ENCODE measurements at regions not wholly inside any gene's neighbourhood (a gene's known extent, or its start where the extent isn't known, plus 50 kb on each side); places are given as distances from the start of the nearest gene placed in this dataset.
"Not testable (repeated sequence)": the region's sequence is repeated elsewhere in the genome, so short reads cannot be mapped to it uniquely, and the experiment has no call there.

DNA sequence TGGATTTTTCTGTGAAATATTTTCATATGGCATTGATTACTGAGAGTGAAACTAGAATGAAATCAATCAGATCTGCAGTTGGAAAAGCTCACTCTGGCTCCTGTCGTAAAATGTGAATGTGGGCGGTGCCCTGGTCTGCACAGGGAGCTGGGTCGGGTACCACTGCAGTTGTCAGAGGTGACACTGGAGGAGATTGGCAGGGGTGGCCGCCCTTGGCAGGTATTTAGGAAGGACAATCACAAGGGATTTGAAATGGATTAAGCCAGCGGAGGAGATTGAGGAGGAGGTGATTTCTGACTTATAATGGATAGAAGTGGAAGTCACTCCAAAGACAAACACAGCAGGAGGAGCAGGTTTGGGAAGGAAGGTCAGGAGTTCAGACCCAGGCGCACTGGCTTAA, 109.0 kb upstream of the ZNF479 start:
- H3K9me3 ChIP-seq (ENCODE audit: control insufficient read depth, low read length); H3K27me3 ChIP-seq (ENCODE audit: control insufficient read depth in 1 of 2, insufficient read depth in 2 of 2, low read length in 1 of 2); H3K4me3 ChIP-seq (ENCODE audit: low read length in 2 of 2); DNase-seq; ATAC-seq (ENCODE audit: low FRiP score); H3K36me3 ChIP-seq (ENCODE audit: control insufficient read depth in 1 of 2, insufficient read depth in 2 of 2, low read length in 1 of 2); H3K27ac ChIP-seq (ENCODE audit: low read depth in 1 of 2, low read length in 2 of 2); intact Hi-C loops (cut with DNase I); H3K4me1 ChIP-seq (ENCODE audit: control insufficient read depth in 1 of 2, insufficient read depth in 2 of 2, low read length in 2 of 2): not testable (repeated sequence)
- 80 to 84% methylated on average over 6 of the region's 6 CpGs for WGBS, 2 donors

DNA sequence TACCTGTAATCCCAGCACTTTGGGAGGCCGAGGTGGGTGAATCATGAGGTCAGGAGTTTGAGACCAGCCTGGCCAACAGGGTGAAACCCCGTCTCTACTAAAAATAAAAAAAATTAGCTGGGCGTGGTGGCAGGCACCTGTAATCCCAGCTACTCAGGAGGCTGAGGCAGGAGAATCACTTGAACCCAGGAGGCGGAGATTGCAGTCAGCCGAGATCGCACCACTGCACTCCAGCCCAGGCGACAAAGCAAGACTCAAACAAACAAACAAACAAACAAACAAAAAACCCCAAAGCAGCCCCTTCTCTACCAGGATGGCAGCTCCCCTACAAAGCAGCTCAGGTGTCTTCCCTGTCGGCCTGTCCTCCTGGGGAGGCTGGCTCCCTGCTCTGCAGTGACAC, 111.3 kb upstream of the ZNF479 start:
- H3K4me1 ChIP-seq (ENCODE audit: control insufficient read depth in 1 of 2, insufficient read depth in 2 of 2, low read length in 2 of 2); DNase-seq; H3K36me3 ChIP-seq (ENCODE audit: control insufficient read depth in 1 of 2, insufficient read depth in 2 of 2, low read length in 1 of 2); intact Hi-C loops (cut with DNase I); H3K27ac ChIP-seq (ENCODE audit: low read depth in 1 of 2, low read length in 2 of 2); H3K27me3 ChIP-seq (ENCODE audit: control insufficient read depth in 1 of 2, insufficient read depth in 2 of 2, low read length in 1 of 2); ATAC-seq (ENCODE audit: low FRiP score); H3K4me3 ChIP-seq (ENCODE audit: low read length in 2 of 2); H3K9me3 ChIP-seq (ENCODE audit: control insufficient read depth, low read length): not testable (repeated sequence)
- WGBS, 2 donors: 83 to 85% methylated on average over 8 of the region's 8 CpGs

DNA sequence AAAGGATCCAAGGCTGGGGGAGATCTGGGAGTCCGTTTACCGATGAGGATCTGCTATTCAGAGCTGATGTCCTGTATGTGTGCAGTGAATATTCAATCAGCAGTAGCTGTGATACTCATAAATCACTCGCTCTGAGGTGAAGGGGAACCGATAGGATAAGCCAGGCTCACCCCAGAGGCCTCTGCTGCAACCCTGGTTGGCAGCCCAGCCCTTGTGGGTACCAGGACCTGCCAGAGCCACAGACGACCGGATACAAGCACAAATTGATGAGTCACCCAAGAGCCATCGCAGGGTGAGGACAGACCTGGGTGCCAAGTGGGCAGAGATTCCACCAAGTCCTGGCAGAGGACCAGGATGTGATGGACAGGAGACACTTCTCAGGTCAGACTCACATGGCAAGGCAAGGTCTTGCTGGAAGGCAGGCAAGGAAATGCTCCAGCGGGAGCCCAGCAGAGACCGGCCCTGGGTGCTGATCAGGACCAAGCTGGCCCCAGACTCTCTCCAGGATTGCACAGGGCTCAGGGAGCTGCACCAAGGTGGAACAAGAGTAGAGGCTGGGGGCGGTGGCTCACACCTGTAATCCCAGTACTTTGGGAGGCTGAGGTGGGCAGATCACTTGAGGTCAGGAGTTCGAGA, 112.2 kb upstream of the ZNF479 start:
- H3K4me3 ChIP-seq (ENCODE audit: low read length in 2 of 2); H3K9me3 ChIP-seq (ENCODE audit: control insufficient read depth, low read length); ATAC-seq (ENCODE audit: low FRiP score); DNase-seq; intact Hi-C loops (cut with DNase I); H3K27ac ChIP-seq (ENCODE audit: low read depth in 1 of 2, low read length in 2 of 2); H3K4me1 ChIP-seq (ENCODE audit: control insufficient read depth in 1 of 2, insufficient read depth in 2 of 2, low read length in 2 of 2); H3K27me3 ChIP-seq (ENCODE audit: control insufficient read depth in 1 of 2, insufficient read depth in 2 of 2, low read length in 1 of 2); H3K36me3 ChIP-seq (ENCODE audit: control insufficient read depth in 1 of 2, insufficient read depth in 2 of 2, low read length in 1 of 2): not testable (repeated sequence)
- WGBS, 2 donors: 78 to 79% methylated on average over 11 of the region's 11 CpGs

DNA sequence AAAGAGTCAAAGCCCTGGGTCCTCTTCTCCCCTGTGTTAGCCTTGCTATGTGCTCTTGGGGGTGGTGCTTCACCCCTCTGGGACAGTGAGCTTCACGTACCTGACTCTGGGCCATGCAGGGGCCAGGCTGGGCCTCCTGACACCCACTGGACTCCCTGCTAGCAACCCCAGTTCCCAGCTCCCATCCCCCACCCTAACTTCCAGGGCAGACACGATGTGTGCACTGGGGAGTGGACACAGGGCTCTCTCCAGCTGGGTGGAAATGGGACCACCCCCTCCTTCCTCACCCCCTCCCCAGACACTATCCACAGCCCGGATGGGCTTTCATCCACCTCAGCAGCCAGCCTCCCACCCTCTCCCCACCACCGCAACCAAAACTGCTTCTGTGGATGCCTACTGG, 113.0 kb upstream of the ZNF479 start:
- intact Hi-C loops (cut with DNase I): no loop called here
- ATAC-seq (ENCODE audit: low FRiP score): no peak
- H3K9me3 ChIP-seq (ENCODE audit: control insufficient read depth, low read length): peaks cover 10% of the 10 kb centered on the region
- 58 to 71% methylated on average over 4 of the region's 4 CpGs for WGBS, 2 donors
- no peak for DNase-seq
- no peaks in the 10 kb centered on the region for H3K27me3 ChIP-seq (ENCODE audit: control insufficient read depth in 1 of 2, insufficient read depth in 2 of 2, low read length in 1 of 2)
- no peak overlapping the region for H3K27ac ChIP-seq (ENCODE audit: low read depth in 1 of 2, low read length in 2 of 2)
- no peaks in the 10 kb centered on the region for H3K36me3 ChIP-seq (ENCODE audit: control insufficient read depth in 1 of 2, insufficient read depth in 2 of 2, low read length in 1 of 2)
- no peaks in the 10 kb centered on the region for H3K4me1 ChIP-seq (ENCODE audit: control insufficient read depth in 1 of 2, insufficient read depth in 2 of 2, low read length in 2 of 2)
- H3K4me3 ChIP-seq (ENCODE audit: low read length in 2 of 2): no peak overlapping the region

DNA sequence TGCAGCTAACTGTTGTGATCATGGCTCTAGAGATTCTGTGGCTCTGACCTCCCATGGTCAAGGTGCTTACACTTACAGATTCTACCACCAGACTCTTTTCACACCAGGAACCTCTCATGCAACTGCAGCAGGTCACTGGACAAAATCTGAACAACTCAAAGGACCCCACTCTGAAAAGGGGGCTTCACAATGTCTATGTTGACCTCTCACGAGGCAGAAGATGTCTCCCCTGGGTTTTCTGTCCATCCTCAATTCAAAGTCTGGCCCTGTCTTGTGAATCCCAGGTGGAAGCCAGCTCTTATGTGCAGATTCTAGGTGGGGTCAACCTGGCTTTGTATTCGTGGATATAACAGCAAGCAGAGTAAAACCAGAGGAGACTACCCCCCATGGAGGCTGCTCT, 118.6 kb upstream of the ZNF479 start:
- no peak for ATAC-seq (ENCODE audit: low FRiP score)
- Histone ChIP-seq H3K27ac (ENCODE audit: low read depth in 1 of 2, low read length in 2 of 2) (no peak overlapping the region), H3K4me1 (ENCODE audit: control insufficient read depth in 1 of 2, insufficient read depth in 2 of 2, low read length in 2 of 2) (no peaks in the 10 kb centered on the region), H3K9me3 (ENCODE audit: control insufficient read depth, low read length) (no peaks in the 10 kb centered on the region), H3K4me3 (ENCODE audit: low read length in 2 of 2) (no peak overlapping the region), H3K27me3 (ENCODE audit: control insufficient read depth in 1 of 2, insufficient read depth in 2 of 2, low read length in 1 of 2) (no peaks in the 10 kb centered on the region), H3K36me3 (ENCODE audit: control insufficient read depth in 1 of 2, insufficient read depth in 2 of 2, low read length in 1 of 2) (no peaks in the 10 kb centered on the region)
- intact Hi-C loops (cut with DNase I): no loop called here
- WGBS, 2 donors: 26 to 30% methylated on average over 2 of the region's 2 CpGs
- no peak for DNase-seq

DNA sequence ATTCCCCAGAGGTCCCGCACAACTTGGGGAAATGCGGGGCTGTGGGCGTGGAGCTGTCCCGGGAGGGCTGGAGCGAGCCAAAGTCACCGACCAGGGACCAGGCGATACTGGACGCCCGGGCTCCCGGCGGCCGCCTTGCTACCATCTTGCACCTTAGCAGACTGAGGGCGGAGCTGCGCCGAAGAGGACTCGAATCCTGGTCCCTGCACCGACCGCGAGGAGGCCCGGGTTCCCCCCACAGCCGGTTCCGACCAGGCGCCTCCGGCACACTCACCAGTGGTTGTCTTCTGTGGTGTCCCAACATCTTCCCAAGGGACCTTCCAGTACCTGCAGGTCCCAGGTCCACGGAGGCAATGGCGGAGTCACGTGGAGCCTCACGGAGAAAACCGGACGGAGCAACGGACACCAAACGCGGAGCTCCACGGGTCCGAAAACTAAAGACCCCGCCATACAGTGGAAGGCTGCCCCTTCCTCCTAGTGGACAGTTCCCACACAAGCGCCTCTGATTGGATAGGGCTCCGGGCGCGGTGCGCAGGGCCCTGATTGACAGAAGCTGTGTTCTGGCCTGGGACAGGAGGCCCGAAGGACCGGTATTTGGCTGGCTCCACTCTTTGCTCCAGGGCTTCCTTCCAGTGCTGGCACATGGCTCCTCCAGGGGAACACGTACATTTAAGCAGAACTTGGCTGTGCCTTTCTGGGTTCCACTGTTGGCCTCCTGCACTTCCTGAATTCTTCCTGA, 124.6 kb upstream of the ZNF479 start:
- Histone ChIP-seq H3K9me3 (ENCODE audit: control insufficient read depth, low read length) (peaks cover 1% of the 10 kb centered on the region), H3K36me3 (ENCODE audit: control insufficient read depth in 1 of 2, insufficient read depth in 2 of 2, low read length in 1 of 2) (no peaks in the 10 kb centered on the region), H3K4me1 (ENCODE audit: control insufficient read depth in 1 of 2, insufficient read depth in 2 of 2, low read length in 2 of 2) (no peaks in the 10 kb centered on the region), H3K4me3 (ENCODE audit: low read length in 2 of 2) (no peak overlapping the region), H3K27ac (ENCODE audit: low read depth in 1 of 2, low read length in 2 of 2) (no peak overlapping the region), H3K27me3 (ENCODE audit: control insufficient read depth in 1 of 2, insufficient read depth in 2 of 2, low read length in 1 of 2) (no peaks in the 10 kb centered on the region)
- intact Hi-C loops (cut with DNase I): no loop called here
- ATAC-seq (ENCODE audit: low FRiP score) (no peak), DNase-seq (no peak)
- 85 to 86% methylated on average over 43 to 44 of the region's 44 CpGs for WGBS, 2 donors

DNA sequence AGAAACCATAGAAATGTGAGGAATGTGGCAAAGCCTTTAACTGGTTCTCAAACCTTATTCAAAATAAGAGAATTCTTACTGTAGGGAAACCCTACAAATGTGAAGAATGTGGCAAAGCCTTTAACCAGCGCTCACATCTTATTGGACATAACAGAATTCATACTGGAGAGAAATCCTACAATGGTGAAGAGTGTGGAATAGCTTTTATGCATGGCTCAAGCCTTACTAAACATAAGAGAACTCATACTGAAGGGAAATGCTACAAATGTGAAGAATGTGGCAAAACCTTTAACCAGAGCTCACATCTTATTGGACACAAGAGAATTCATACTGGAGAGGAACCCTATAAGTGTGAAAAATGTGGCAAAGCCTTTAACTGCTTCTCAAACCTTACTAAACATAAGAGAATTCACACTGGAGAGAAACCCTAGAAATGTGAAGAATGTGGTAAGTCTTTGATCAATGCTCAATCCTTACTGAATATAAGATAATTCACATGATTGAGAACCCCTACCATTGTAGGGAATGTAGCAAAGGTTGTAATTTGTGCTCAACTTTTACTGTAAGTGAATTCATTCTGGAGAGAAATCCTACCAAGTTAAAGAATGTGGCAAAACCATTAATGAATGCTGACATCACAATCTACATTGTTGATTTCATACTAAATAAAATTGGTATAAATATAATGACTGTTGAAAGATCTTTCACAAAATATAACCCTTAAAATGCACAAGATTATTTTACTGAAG, 142.5 kb upstream of the ZNF479 start:
- H3K27ac ChIP-seq (ENCODE audit: low read depth in 1 of 2, low read length in 2 of 2): no peak overlapping the region
- WGBS, 2 donors: 44 to 57% methylated on average over 1 of the region's 1 CpG
- no peak overlapping the region for H3K4me3 ChIP-seq (ENCODE audit: low read length in 2 of 2)
- no peaks in the 10 kb centered on the region for H3K4me1 ChIP-seq (ENCODE audit: control insufficient read depth in 1 of 2, insufficient read depth in 2 of 2, low read length in 2 of 2)
- peaks cover 9% of the 10 kb centered on the region for H3K9me3 ChIP-seq (ENCODE audit: control insufficient read depth, low read length)
- no peaks in the 10 kb centered on the region for H3K27me3 ChIP-seq (ENCODE audit: control insufficient read depth in 1 of 2, insufficient read depth in 2 of 2, low read length in 1 of 2)
- intact Hi-C loops (cut with DNase I): no loop called here
- no peaks in the 10 kb centered on the region for H3K36me3 ChIP-seq (ENCODE audit: control insufficient read depth in 1 of 2, insufficient read depth in 2 of 2, low read length in 1 of 2)
- ATAC-seq (ENCODE audit: low FRiP score) (no peak), DNase-seq (no peak)

DNA sequence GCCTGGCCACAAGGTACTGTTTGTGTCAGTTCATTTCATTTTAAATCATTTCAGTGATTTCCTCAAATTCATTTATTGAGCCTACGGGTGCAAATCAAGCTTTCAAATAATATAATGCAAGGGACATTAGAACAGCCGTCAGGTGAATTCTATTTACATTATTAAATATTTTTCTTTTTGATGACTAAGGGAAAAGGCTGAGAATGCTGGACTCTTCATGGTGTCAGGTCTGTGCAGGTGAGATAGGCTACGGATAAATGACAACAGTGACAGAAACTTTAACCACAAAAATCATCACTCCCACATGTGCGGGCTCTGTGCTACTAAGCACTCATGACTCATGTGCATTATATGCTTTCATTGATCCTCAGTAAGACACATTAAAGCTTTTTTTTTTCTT, 149.2 kb upstream of the ZNF716 start:
- intact Hi-C loops (cut with DNase I): no loop called here
- Histone ChIP-seq H3K36me3 (ENCODE audit: control insufficient read depth in 1 of 2, insufficient read depth in 2 of 2, low read length in 1 of 2) (no peaks in the 10 kb centered on the region), H3K27me3 (ENCODE audit: control insufficient read depth in 1 of 2, insufficient read depth in 2 of 2, low read length in 1 of 2) (no peaks in the 10 kb centered on the region), H3K4me3 (ENCODE audit: low read length in 2 of 2) (no peak overlapping the region), H3K9me3 (ENCODE audit: control insufficient read depth, low read length) (peaks cover 2% of the 10 kb centered on the region), H3K4me1 (ENCODE audit: control insufficient read depth in 1 of 2, insufficient read depth in 2 of 2, low read length in 2 of 2) (no peaks in the 10 kb centered on the region), H3K27ac (ENCODE audit: low read depth in 1 of 2, low read length in 2 of 2) (no peak overlapping the region)
- 53 to 74% methylated on average over 4 of the region's 4 CpGs for WGBS, 2 donors
- DNase-seq (no peak), ATAC-seq (ENCODE audit: low FRiP score) (no peak)
